H1 (cell line): ENCODE measurements at regions not wholly inside any gene's neighbourhood (a gene's known extent, or its start where the extent isn't known, plus 50 kb on each side); places are given as distances from the start of the nearest gene placed in this dataset.
A peak's percentile ranks its signal among the peaks of the same experiment; 100 is the strongest.

Experiments
- CTCF ChIA-PET: fragments of 300-600 bp; sonication (Branson Sonifier 250); formaldehyde crosslinking; loops from one replicate; lab custom pipeline; 2021; ENCODE audit not compliant: partially characterized antibody; lab: Charles Lee
- POLR2A ChIA-PET: fragments of 300-600 bp; sonication (Branson Sonifier 250); formaldehyde crosslinking; loops from one replicate; lab custom pipeline; 2021; ENCODE audit warnings: inconsistent platforms; ENCODE audit not compliant: partially characterized antibody; lab: Charles Lee
- DNase-seq, 2 experiments: peaks; one replicate each; pipeline versions ENCODE4 v3.0.0 to v3.0.0-alpha.2; 2010 to 2022; ENCODE audit warnings: low spot score in 2 of 2, low read depth in 1 of 2, mixed read lengths in 1 of 2
- FAIRE-seq: peaks from 2 replicates; lab custom pipeline; 2011; peaks lifted over from hg19 to GRCh38; lab: Jason Lieb, UNC
- H2AFZ ChIP-seq: 2 replicates; pipeline ENCODE4 v1.8.1; 2012; ENCODE audit warnings: low read length, inconsistent platforms
- H2AK5ac ChIP-seq: 2 replicates; pipeline ENCODE4 v1.6.1; 2013; ENCODE audit warnings: low read depth, low read length
- H2BK120ac ChIP-seq: replicated peaks from 2 replicates; pipeline ENCODE3; 2013; ENCODE audit warnings: low read depth, low read length, inconsistent platforms
- H2BK12ac ChIP-seq: 2 replicates; pipeline ENCODE4 v1.6.1; 2013; ENCODE audit warnings: low read depth, low read length
- H2BK15ac ChIP-seq: 2 replicates; pipeline ENCODE4 v1.6.1; 2013; ENCODE audit warnings: low read length
- H2BK20ac ChIP-seq: 2 replicates; pipeline ENCODE4 v1.6.1; 2013; ENCODE audit warnings: low read length
- H2BK5ac ChIP-seq: 2 replicates; pipeline ENCODE4 v1.6.1; 2013; ENCODE audit warnings: low read depth, low read length
- H3K14ac ChIP-seq: 2 replicates; pipeline ENCODE4 v1.6.1; 2013; ENCODE audit warnings: inconsistent platforms; ENCODE audit not compliant: insufficient read length
- H3K18ac ChIP-seq: 2 replicates; pipeline ENCODE4 v1.6.1; 2013; ENCODE audit warnings: low read length; ENCODE audit errors: extremely low read depth
- H3K23ac ChIP-seq: 2 replicates; pipeline ENCODE4 v1.6.1; 2013; ENCODE audit warnings: inconsistent platforms; ENCODE audit not compliant: insufficient read length
- H3K23me2 ChIP-seq: 2 replicates; pipeline ENCODE4 v1.6.1; 2013; ENCODE audit warnings: low read depth, low read length
- H3K27ac ChIP-seq: 2 replicates; pipeline ENCODE4 v1.6.1; 2011; ENCODE audit warnings: low read depth, low read length, inconsistent platforms
- H3K27me3 ChIP-seq, 4 experiments: replicated peaks in 1 of 4; 1 replicate in 1 of 4; 2 replicates in 3 of 4; pipeline versions ENCODE4 v1.6.1 to v1.8.1; 2011 to 2013; ENCODE audit warnings: low read length in 3 of 4, mild to moderate bottlenecking in 3 of 4, inconsistent platforms in 2 of 4, mixed read lengths in 2 of 4, moderate library complexity in 1 of 4; ENCODE audit not compliant: control insufficient read depth in 3 of 4, insufficient read depth in 3 of 4; ENCODE audit errors: extremely low read depth in 1 of 4
- H3K36me3 ChIP-seq, 4 experiments: 2 replicates each; pipeline versions ENCODE4 v1.6.1 to v1.8.1; 2011 to 2013; ENCODE audit warnings: mild to moderate bottlenecking in 4 of 4, low read length in 3 of 4, moderate library complexity in 2 of 4, control low read depth in 1 of 4, inconsistent platforms in 1 of 4; ENCODE audit not compliant: insufficient read depth in 4 of 4, control insufficient read depth in 2 of 4
- H3K4ac ChIP-seq: replicated peaks from 2 replicates; pipeline ENCODE3; 2013; ENCODE audit warnings: low read length, low read depth, mixed read lengths, inconsistent platforms; ENCODE audit not compliant: insufficient read length
- H3K4me1 ChIP-seq, 4 experiments: replicated peaks in 1 of 4; 1 replicate in 1 of 4; 2 replicates in 3 of 4; pipeline versions ENCODE4 v1.6.1 to v1.8.1; 2011 to 2013; ENCODE audit warnings: low read length in 3 of 4, inconsistent platforms in 2 of 4, mixed read lengths in 1 of 4; ENCODE audit not compliant: insufficient read depth in 4 of 4, control insufficient read depth in 3 of 4
- H3K4me2 ChIP-seq, 2 experiments: 2 replicates each; pipeline versions ENCODE4 v1.6.1 to v1.8.1; 2011 to 2013; ENCODE audit warnings: low read depth in 2 of 2, low read length in 2 of 2, control low read depth in 1 of 2, inconsistent platforms in 1 of 2, mild to moderate bottlenecking in 1 of 2; ENCODE audit not compliant: insufficient read depth in 1 of 2
- H3K4me3 ChIP-seq, 4 experiments: fragments of 200-600, 300-600 bp in 1 of 4; sonication (generic), shearing (Covaris generic), sonication (Bioruptor Twin) in 1 of 4; 2 replicates each; pipeline versions ENCODE4 v1.5.1 to v1.8.1; 2011 to 2016; ENCODE audit warnings: low read length in 4 of 4, low read depth in 3 of 4, control low read depth in 2 of 4, inconsistent platforms in 2 of 4, mild to moderate bottlenecking in 2 of 4, mixed read lengths in 1 of 4, moderate library complexity in 1 of 4; ENCODE audit not compliant: insufficient read depth in 2 of 4; ENCODE audit errors: extremely low read depth in 1 of 4
- H3K56ac ChIP-seq: replicated peaks from 2 replicates; pipeline ENCODE3; 2013; ENCODE audit warnings: low read depth, mild to moderate bottlenecking, mixed read lengths, low read length, inconsistent platforms; ENCODE audit not compliant: insufficient read length
- H3K79me1 ChIP-seq: 2 replicates; pipeline ENCODE4 v1.6.1; 2013; ENCODE audit warnings: low read depth, low read length, control low read depth
- H3K79me2 ChIP-seq, 2 experiments: 2 replicates each; pipeline versions ENCODE4 v1.6.1 to v1.8.1; 2012 to 2013; ENCODE audit warnings: low read length in 2 of 2, mild to moderate bottlenecking in 2 of 2, inconsistent platforms in 1 of 2; ENCODE audit not compliant: insufficient read depth in 2 of 2, control insufficient read depth in 1 of 2
- H3K9ac ChIP-seq, 4 experiments: replicated peaks in 1 of 4; 1 replicate in 1 of 4; 2 replicates in 3 of 4; pipeline versions ENCODE4 v1.6.1 to v1.8.1; 2011 to 2013; ENCODE audit warnings: low read depth in 3 of 4, low read length in 3 of 4, control low read depth in 2 of 4, mild to moderate bottlenecking in 2 of 4, moderate library complexity in 2 of 4, inconsistent platforms in 1 of 4; ENCODE audit errors: extremely low read depth in 1 of 4
- H3K9me3 ChIP-seq, 2 experiments: 2 replicates each; pipeline versions ENCODE4 v1.6.1 to v1.8.1; 2012 to 2013; ENCODE audit warnings: mild to moderate bottlenecking in 2 of 2, moderate library complexity in 2 of 2, control low read depth in 1 of 2, inconsistent platforms in 1 of 2, low read depth in 1 of 2, low read length in 1 of 2, mixed read lengths in 1 of 2; ENCODE audit not compliant: insufficient read depth in 2 of 2
- H4K20me1 ChIP-seq, 2 experiments: replicated peaks in 1 of 2; 2 replicates each; pipeline versions ENCODE3 to v1.8.1; 2011 to 2013; ENCODE audit warnings: inconsistent platforms in 2 of 2, low read length in 2 of 2, mild to moderate bottlenecking in 1 of 2; ENCODE audit not compliant: insufficient read depth in 2 of 2, control insufficient read depth in 1 of 2
- H4K5ac ChIP-seq: 2 replicates; pipeline ENCODE4 v1.6.1; 2013; ENCODE audit warnings: low read length, low read depth, mixed read lengths, inconsistent platforms; ENCODE audit not compliant: insufficient read length
- H4K8ac ChIP-seq: 2 replicates; pipeline ENCODE4 v1.8.0; 2013; ENCODE audit warnings: mild to moderate bottlenecking, moderate library complexity, low read length, inconsistent platforms; ENCODE audit not compliant: insufficient read depth; ENCODE audit errors: extremely low read depth
- H4K91ac ChIP-seq: replicated peaks from 2 replicates; pipeline ENCODE3; 2013; ENCODE audit warnings: low read length, mixed read lengths, inconsistent platforms; ENCODE audit not compliant: insufficient read length
- ATF2 ChIP-seq: IDR thresholded peaks from 2 replicates; pipeline ENCODE4 v1.6.1; 2012; ENCODE audit warnings: low read length, inconsistent platforms
- ATF3 ChIP-seq: IDR thresholded peaks from 2 replicates; pipeline ENCODE4 v1.6.1; 2011; ENCODE audit warnings: low read depth, mild to moderate bottlenecking, low read length; ENCODE audit not compliant: insufficient read depth
- EZH2 ChIP-seq: fragments of 200-600 bp; sonication (generic); IDR thresholded peaks from 2 replicates; pipeline ENCODE4 v1.7.1; 2012; ENCODE audit warnings: low read depth, mild to moderate bottlenecking, moderate library complexity, low read length, inconsistent platforms; ENCODE audit not compliant: severe bottlenecking
- FOSL1 ChIP-seq: IDR thresholded peaks from 2 replicates; pipeline ENCODE4 v1.6.1; 2011; ENCODE audit warnings: mild to moderate bottlenecking, low read depth, low read length, moderate library complexity; ENCODE audit not compliant: insufficient read depth
- JUN ChIP-seq: IDR thresholded peaks from 2 replicates; pipeline ENCODE4 v1.6.1; 2011; ENCODE audit warnings: low read depth, mild to moderate bottlenecking, improper control_type of control experiment, low read length
- KDM4A ChIP-seq: IDR thresholded peaks from one replicate; pipeline ENCODE4 v1.7.1; 2012; ENCODE audit warnings: low read depth, mild to moderate bottlenecking, moderate library complexity, low read length, inconsistent platforms; ENCODE audit not compliant: severe bottlenecking
- NRF1 ChIP-seq: IDR thresholded peaks from 2 replicates; pipeline ENCODE4 v1.6.1; 2011; ENCODE audit warnings: mild to moderate bottlenecking, low read depth, low read length, improper control_type of control experiment
- POLR2A ChIP-seq, 2 experiments: IDR thresholded peaks; 1 replicate in 1 of 2; 2 replicates in 1 of 2; pipeline ENCODE4 v1.6.1; 2011; ENCODE audit warnings: low read depth in 2 of 2, low read length in 2 of 2, mild to moderate bottlenecking in 2 of 2; ENCODE audit errors: control extremely low read depth in 1 of 2
- RFX5 ChIP-seq: IDR thresholded peaks from 2 replicates; pipeline ENCODE4 v1.6.1; 2011; ENCODE audit warnings: low read depth, low read length, improper control_type of control experiment, borderline replicate concordance
- SIRT6 ChIP-seq: IDR thresholded peaks from one replicate; pipeline ENCODE4 v1.7.1; 2012; ENCODE audit warnings: low read length, inconsistent platforms
- USF2 ChIP-seq: IDR thresholded peaks from 2 replicates; pipeline ENCODE4 v1.6.1; 2011; ENCODE audit warnings: low read length, improper control_type of control experiment
- ZNF274 ChIP-seq: IDR thresholded peaks from 2 replicates; pipeline ENCODE4 v1.7.0; 2012; ENCODE audit warnings: low read length, borderline replicate concordance; ENCODE audit errors: extremely low read depth
- WGBS, 2 experiments: shearing (Covaris generic) in 1 of 2; methylation state at CpG; one replicate each; pipeline versions ENCODE4 v1.1.6 to v1.1.7; 2013 to 2015; ENCODE audit warnings: low lambda C conversion rate in 2 of 2, mixed read lengths in 2 of 2, inconsistent platforms in 1 of 2, low coverage in 1 of 2, missing lambda C conversion rate in 1 of 2; ENCODE audit not compliant: insufficient replicate concordance in 2 of 2, insufficient coverage in 1 of 2, insufficient read length in 1 of 2; ENCODE audit errors: extremely low coverage in 1 of 2, missing lambda C conversion rate in 1 of 2; 5-methylcytosine and 5-hydroxymethylcytosine counted together

- Histone ChIP-seq H3K27ac (no peak overlapping the region), H3K4me1 (no peaks in the 10 kb centered on the region), H3K4me2 (no peak overlapping the region), H2AK5ac (0 out of 2 replicates have a peak overlapping the region, but pooled peaks have one; percentile 40), H2BK120ac (no peak overlapping the region), H4K5ac (no peak overlapping the region), H2BK20ac (no peak overlapping the region), H2AFZ (no peak overlapping the region), H2BK15ac (no peak overlapping the region), H3K79me2 (no peaks in the 10 kb centered on the region), H3K4ac (no peak overlapping the region), H3K9me3 (no peaks in the 10 kb centered on the region), H4K8ac (no peak overlapping the region), H3K56ac (no peak overlapping the region), H2BK12ac (no peak overlapping the region), H3K9ac (no peak overlapping the region), H4K20me1 (no peaks in the 10 kb centered on the region), H4K91ac (no peak overlapping the region), H3K4me3 (no peak overlapping the region), H3K14ac (no peak overlapping the region), H3K79me1 (no peaks in the 10 kb centered on the region), H2BK5ac (no peak overlapping the region), H3K23ac (no peak overlapping the region), H3K36me3 (no peaks in the 10 kb centered on the region), H3K27me3 (no peaks in the 10 kb centered on the region), H3K23me2 (no peaks in the 10 kb centered on the region), H3K18ac (no peak overlapping the region)
- ChIA-PET CTCF (interaction anchor here (0.8 kb wide), 1 partner anchor 64 kb away, joined by 3 read pairs; no protein-coding TSS in a partner anchor), POLR2A (no interaction called here)
- 92% methylated on average over 4 of the region's 4 CpGs; no CpG with 5 or more reads in 1 of the 2 experiments for WGBS, 2 experiments
- FAIRE-seq (no peak), DNase-seq (no peak)
- TF ChIP-seq FOSL1 (no peak), USF2 (no peak), POLR2A (IDR thresholded peaks at IDR 0.05; ENCODE audit: control extremely low read depth in 1 of 2, low read depth in 2 of 2, low read length in 2 of 2) (no peak), RFX5 (no peak), ATF3 (no peak), EZH2 (no peak), ATF2 (no peak), KDM4A (no peak), NRF1 (no peak), ZNF274 (no peak), JUN (no peak), SIRT6 (no peak)
These were observed 330.6 kb downstream of the DEPDC1B start for GRCh38 chr5:60369391-60369790.
